K562 (cell line): ENCODE measurements at regions not wholly inside any gene's neighbourhood (a gene's known extent, or its start where the extent isn't known, plus 50 kb on each side); places are given as distances from the start of the nearest gene placed in this dataset.

ENCODE experiments used
- BMI1 ChIP-seq: fragments of 150-350 bp; IDR thresholded peaks from 2 replicates; pipeline ENCODE4 v1.6.1; 2014; ENCODE audit warnings: low read length
- MTF1 ChIP-seq: fragments of 250-450 bp; sonication (Bioruptor Pico); IDR thresholded peaks from 2 replicates; pipeline ENCODE4 v1.9.0; 2021; ENCODE audit warnings: moderate library complexity, mild to moderate bottlenecking, inconsistent platforms, borderline replicate concordance
- NCOA2 ChIP-seq, 2 experiments: fragments of 450-650 bp; IDR thresholded peaks; 2 replicates each; pipeline ENCODE4 v1.6.1; 2018; ENCODE audit warnings: mild to moderate bottlenecking in 2 of 2, moderate library complexity in 1 of 2; ENCODE audit not compliant: partially characterized antibody in 2 of 2
- POLR2A ChIP-seq: fragments of 450-650 bp; conservative IDR thresholded peaks from 2 replicates; pipeline ENCODE4 v1.6.1; 2016
- RB1 ChIP-seq: fragments of 450-650 bp; IDR thresholded peaks from 2 replicates; pipeline ENCODE4 v1.6.1; 2017; ENCODE audit warnings: low read depth, mild to moderate bottlenecking
- SMAD1 ChIP-seq: fragments of 150-350 bp; IDR thresholded peaks from 2 replicates; pipeline ENCODE4 v1.6.1; 2014; ENCODE audit warnings: low read length, low read depth; ENCODE audit not compliant: partially characterized antibody
- SP1 ChIP-seq: sonication (generic); formaldehyde crosslinking; IDR thresholded peaks from 2 replicates; pipeline ENCODE4 v1.8.1; 2022; ENCODE audit warnings: mild to moderate bottlenecking, missing genetic modification reagents
- TAF15 ChIP-seq: fragments of 200-400 bp; formaldehyde crosslinking; IDR thresholded peaks from 2 replicates; pipeline ENCODE4 v1.6.1; 2017; ENCODE audit warnings: mild to moderate bottlenecking, low read depth, low read length, moderate library complexity
- TFE3 ChIP-seq: fragments of 450-650 bp; formaldehyde crosslinking; IDR thresholded peaks from 2 replicates; pipeline ENCODE4 v1.4.0; 2020; ENCODE audit warnings: mild to moderate bottlenecking, mixed read lengths
- ZBTB1 ChIP-seq: sonication (generic); formaldehyde crosslinking; IDR thresholded peaks from 2 replicates; pipeline ENCODE4 v1.8.1; 2023; ENCODE audit warnings: missing genetic modification reagents, low read depth, mild to moderate bottlenecking, borderline replicate concordance
- TF ChIP-seq, protein P1 (sequence below): conservative IDR thresholded peaks from 2 replicates; pipeline ENCODE4 v1.6.1; 2011; ENCODE audit warnings: low read depth, mild to moderate bottlenecking, low read length; ENCODE audit not compliant: control insufficient read depth

DNA sequence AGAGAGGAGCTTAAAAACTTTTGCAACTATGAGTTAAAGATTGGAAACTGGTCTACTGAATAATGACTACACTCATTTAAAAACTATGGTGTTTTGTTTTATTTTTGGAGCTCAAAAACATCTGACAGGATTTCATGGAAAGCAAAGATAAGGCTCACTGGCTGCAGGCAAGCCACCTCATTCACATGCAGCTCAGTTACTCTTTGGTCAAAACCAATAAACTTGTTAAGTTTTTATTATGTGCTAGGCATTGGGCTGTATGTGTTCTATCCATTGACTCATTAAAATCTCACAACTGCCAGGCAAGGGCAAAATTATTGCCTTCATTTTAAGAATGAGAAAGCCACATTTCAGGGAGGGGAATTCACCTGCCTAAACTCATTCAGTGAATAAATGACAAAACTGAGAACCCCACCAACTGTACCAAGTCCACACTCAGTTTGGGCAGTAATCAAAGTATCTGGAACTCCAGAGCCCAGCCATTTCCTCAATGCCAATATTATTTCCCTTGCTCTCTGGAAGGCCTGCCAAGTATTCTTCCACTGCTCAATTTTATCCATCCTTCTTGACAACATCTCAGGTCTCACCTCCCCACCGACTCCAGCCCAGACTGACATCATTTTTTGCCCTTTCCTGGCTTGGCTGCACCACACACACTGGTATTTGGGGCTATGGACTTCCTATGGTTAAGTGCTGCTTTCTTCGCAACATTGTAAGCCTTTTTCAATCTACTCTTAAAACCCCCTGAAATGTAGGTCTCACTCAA is 401.1 kb upstream of the NFIA start:
- TF ChIP-seq MTF1 (CRISPR knock-in tag) (no peak), TFE3 (no peak), RB1 (no peak), NCOA2 (IDR thresholded peaks at IDR 0.05; ENCODE audit: partially characterized antibody in 2 of 2) (no peak), TAF15 (no peak), SMAD1 (no peak), BMI1 (no peak), POLR2A (no peak), SP1 (CRISPR knock-in tag) (no peak), ZBTB1 (CRISPR knock-in tag) (no peak)
- TF ChIP-seq, protein P1, sequence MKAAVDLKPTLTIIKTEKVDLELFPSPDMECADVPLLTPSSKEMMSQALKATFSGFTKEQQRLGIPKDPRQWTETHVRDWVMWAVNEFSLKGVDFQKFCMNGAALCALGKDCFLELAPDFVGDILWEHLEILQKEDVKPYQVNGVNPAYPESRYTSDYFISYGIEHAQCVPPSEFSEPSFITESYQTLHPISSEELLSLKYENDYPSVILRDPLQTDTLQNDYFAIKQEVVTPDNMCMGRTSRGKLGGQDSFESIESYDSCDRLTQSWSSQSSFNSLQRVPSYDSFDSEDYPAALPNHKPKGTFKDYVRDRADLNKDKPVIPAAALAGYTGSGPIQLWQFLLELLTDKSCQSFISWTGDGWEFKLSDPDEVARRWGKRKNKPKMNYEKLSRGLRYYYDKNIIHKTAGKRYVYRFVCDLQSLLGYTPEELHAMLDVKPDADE: no peak
